K562 (cell line): ENCODE measurements at regions not wholly inside any gene's neighbourhood (a gene's known extent, or its start where the extent isn't known, plus 50 kb on each side); places are given as distances from the start of the nearest gene placed in this dataset.

Source experiments
- ATAC-seq: fragments of 200-7000 bp; cut with Tn5 transposase; 3 replicates; pipeline ENCODE4 v1.9.1; 2020; ENCODE audit warnings: moderate library complexity
- BruUV-seq: library from RNA; stranded (reverse); fragments of 400-500 nt; replicated peaks from 2 replicates; lab custom pipeline; 2021; lab: Mats Ljungman, UMichigan
- CTCF ChIA-PET: fragments of 300-600 bp; formaldehyde crosslinking; extraction: SDS; loops from one replicate; lab custom pipeline; 2021; ENCODE audit warnings: low intra/inter-chr PET ratio; lab: Yijun Ruan, JAX
- POLR2A ChIA-PET: fragments of 300-600, 350-650 bp; sonication (Branson Sonifier 250); formaldehyde crosslinking; extraction: SDS; loops from one replicate; lab custom pipeline; 2021; ENCODE audit warnings: antibody characterized with exemption, inconsistent platforms; lab: Yijun Ruan, JAX
- DNase-seq, 4 experiments: peaks; one replicate each; pipeline versions ENCODE4 v3.0.0 to v3.0.0-alpha.2; 2011 to 2018; ENCODE audit warnings: low spot score in 3 of 4, mixed read lengths in 3 of 4; ENCODE audit errors: extremely low read depth in 1 of 4
- FAIRE-seq: peaks from 2 replicates; lab custom pipeline; 2011; peaks lifted over from hg19 to GRCh38; lab: Jason Lieb, UNC
- H2AFZ ChIP-seq: 2 replicates; pipeline ENCODE4 v1.6.0; 2011; ENCODE audit warnings: low read depth, low read length, control low read depth, inconsistent platforms
- H3K27ac ChIP-seq: fragments of 200-600 bp; 3 replicates; pipeline ENCODE4 v1.8.0; 2011; ENCODE audit warnings: low read depth, mild to moderate bottlenecking, control low read depth, inconsistent platforms, low read length, moderate library complexity, mixed read lengths; ENCODE audit errors: extremely low read depth
- H3K27me3 ChIP-seq, 2 experiments: fragments of 300-600 bp in 1 of 2; 2 replicates in 1 of 2; 3 replicates in 1 of 2; pipeline versions ENCODE4 v1.6.0 to v1.8.0; 2011; ENCODE audit warnings: inconsistent platforms in 2 of 2, low read length in 2 of 2, mild to moderate bottlenecking in 1 of 2, mixed read lengths in 1 of 2, moderate library complexity in 1 of 2; ENCODE audit not compliant: control insufficient read depth in 2 of 2, insufficient read depth in 2 of 2
- H3K36me3 ChIP-seq: fragments of 300-600 bp; 3 replicates; pipeline ENCODE4 v1.8.0; 2011; ENCODE audit warnings: mild to moderate bottlenecking, low read length, inconsistent platforms; ENCODE audit not compliant: control insufficient read depth, insufficient read depth
- H3K4me1 ChIP-seq, 2 experiments: fragments of 200-600 bp in 1 of 2; replicated peaks in 1 of 2; 2 replicates in 1 of 2; 3 replicates in 1 of 2; pipeline versions ENCODE4 v1.5.1 to v1.8.0; 2011; ENCODE audit warnings: inconsistent platforms in 2 of 2, low read length in 2 of 2, mild to moderate bottlenecking in 1 of 2, mixed read lengths in 1 of 2, moderate library complexity in 1 of 2; ENCODE audit not compliant: control insufficient read depth in 2 of 2, insufficient read depth in 2 of 2
- H3K4me2 ChIP-seq: 2 replicates; pipeline ENCODE4 v1.6.1; 2011; ENCODE audit warnings: low read length, control low read depth, inconsistent platforms, mixed read lengths; ENCODE audit not compliant: insufficient read depth
- H3K4me3 ChIP-seq: fragments of 200-600 bp; sonication (generic), shearing (Covaris generic); 2 replicates; pipeline ENCODE4 v1.5.1; 2016; ENCODE audit warnings: control low read depth, inconsistent platforms
- H3K79me2 ChIP-seq: fragments of 200-600 bp; 3 replicates; pipeline ENCODE4 v1.8.0; 2011; ENCODE audit warnings: low read length, inconsistent platforms; ENCODE audit not compliant: control insufficient read depth, insufficient read depth
- H3K9ac ChIP-seq, 2 experiments: 2 replicates each; pipeline versions ENCODE4 v1.6.0 to v1.6.1; 2011; ENCODE audit warnings: low read depth in 2 of 2, low read length in 2 of 2, control low read depth in 1 of 2, inconsistent platforms in 1 of 2, mild to moderate bottlenecking in 1 of 2, mixed read lengths in 1 of 2; ENCODE audit not compliant: insufficient read depth in 1 of 2
- H3K9me1 ChIP-seq: one replicate; pipeline ENCODE4 v1.6.0; 2011; ENCODE audit warnings: inconsistent platforms, mild to moderate bottlenecking, low read length, moderate library complexity; ENCODE audit not compliant: control insufficient read depth, insufficient read depth
- H3K9me3 ChIP-seq: replicated peaks from 2 replicates; pipeline ENCODE4 v1.5.1; 2011; ENCODE audit warnings: low read depth, low read length, inconsistent platforms; ENCODE audit not compliant: control insufficient read depth, insufficient read depth
- H4K20me1 ChIP-seq: replicated peaks from 2 replicates; pipeline ENCODE4 v1.6.1; 2011; ENCODE audit warnings: low read length, inconsistent platforms, mixed read lengths; ENCODE audit not compliant: control insufficient read depth, insufficient read depth
- CBFB ChIP-seq: sonication (generic); formaldehyde crosslinking; IDR thresholded peaks from 2 replicates; pipeline ENCODE4 v1.4.0; 2020; ENCODE audit warnings: mild to moderate bottlenecking, missing genetic modification reagents
- GMEB1 ChIP-seq: fragments of 250-450 bp; sonication (Bioruptor Pico); IDR thresholded peaks from 2 replicates; pipeline ENCODE4 v1.4.0; 2020; ENCODE audit warnings: mild to moderate bottlenecking
- HDGF ChIP-seq: fragments of 450-650 bp; IDR thresholded peaks from 2 replicates; pipeline ENCODE4 v1.6.1; 2016
- HNRNPH1 ChIP-seq: fragments of 200-400 bp; formaldehyde crosslinking; optimal IDR thresholded peaks from 2 replicates; pipeline ENCODE3; 2017; ENCODE audit warnings: low read depth, mild to moderate bottlenecking, low read length, moderate library complexity
- NFE2L1 ChIP-seq: fragments of 450-650 bp; IDR thresholded peaks from 2 replicates; pipeline ENCODE4 v1.6.1; 2016; ENCODE audit warnings: missing genetic modification characterization, low read depth, mild to moderate bottlenecking, missing compliant biosample characterization, moderate library complexity, borderline replicate concordance
- OTX1 ChIP-seq: fragments of 450-650 bp; formaldehyde crosslinking; IDR thresholded peaks from 2 replicates; pipeline ENCODE4 v1.4.0; 2022; ENCODE audit warnings: mild to moderate bottlenecking
- whole genome bisulfite sequencing: fragments of 100-300 bp; shearing (Covaris generic); methylation state at CpG from one replicate; pipeline ENCODE4 v1.1.6; 2016; ENCODE audit warnings: low coverage, mixed read lengths; ENCODE audit not compliant: insufficient coverage; ENCODE audit errors: missing lambda C conversion rate; 5-methylcytosine and 5-hydroxymethylcytosine counted together
- in situ Hi-C: fragments of 300-500 bp; cut with MboI; formaldehyde crosslinking; loops from 4 replicates; pipeline ENCODE4 v1.15.0; 2018; ENCODE audit warnings: inconsistent platforms, mixed read lengths
- intact Hi-C: fragments of 100-400 bp; cut with micrococcal nuclease; formaldehyde crosslinking; loops from 2 replicates; pipeline ENCODE4 v1.14.2; 2022

- H3K79me2 ChIP-seq = no peaks in the 10 kb centered on the region
- no peak overlapping the region for H2AFZ ChIP-seq
- BruUV-seq = no TSS peak
- H3K9me1 ChIP-seq = no peaks in the 10 kb centered on the region
- ATAC-seq (no peak), FAIRE-seq (no peak), DNase-seq (no peak)
- intact Hi-C loops (no loop called here), in situ Hi-C loops (no loop called here)
- TF ChIP-seq HDGF = no peak
- TF ChIP-seq CBFB = no peak
- TF ChIP-seq HNRNPH1 = no peak
- no peak for TF ChIP-seq NFE2L1 (tag)
- no peak for TF ChIP-seq GMEB1 (CRISPR knock-in tag)
- no peak for TF ChIP-seq OTX1 (CRISPR knock-in tag)
- H3K27ac ChIP-seq = no peak overlapping the region
- H4K20me1 ChIP-seq = peaks cover 20% of the 10 kb centered on the region; the same call in 1 of the 2 replicates
- no peaks in the 10 kb centered on the region for H3K9me3 ChIP-seq
- H3K36me3 ChIP-seq = no peaks in the 10 kb centered on the region
- H3K4me1 ChIP-seq = peaks cover 0 to 9% of the 10 kb centered on the region in 2 experiments; a peak in 2 of 5 replicates
- H3K4me3 ChIP-seq = no peak overlapping the region
- ChIA-PET CTCF (no interaction called here), POLR2A (no interaction called here)
- H3K4me2 ChIP-seq = no peak overlapping the region
- peaks cover 28 to 78% of the 10 kb centered on the region in 2 experiments for H3K27me3 ChIP-seq
- WGBS = 5% methylated on average over 8 of the region's 9 CpGs
- no peak overlapping the region for H3K9ac ChIP-seq
Observed at GRCh38 chr17:36812762-36813161, 124.5 kb upstream of the LHX1 start.
